ENCODE measurements at regions not wholly inside any gene's neighbourhood (a gene's known extent, or its start where the extent isn't known, plus 50 kb on each side); places are given as distances from the start of the nearest gene placed in this dataset.

- Histone ChIP-seq H3K27me3 (ENCODE audit: control insufficient read depth in 1 of 2, insufficient read depth in 2 of 2, low read length in 1 of 2) (no peaks in the 10 kb centered on the region), H3K4me3 (ENCODE audit: low read length in 2 of 2) (no peak overlapping the region), H3K27ac (ENCODE audit: low read depth in 1 of 2, low read length in 2 of 2) (no peak overlapping the region), H3K36me3 (ENCODE audit: control insufficient read depth in 1 of 2, insufficient read depth in 2 of 2, low read length in 1 of 2) (no peaks in the 10 kb centered on the region), H3K9me3 (ENCODE audit: control insufficient read depth, low read length) (no peaks in the 10 kb centered on the region), H3K4me1 (ENCODE audit: control insufficient read depth in 1 of 2, insufficient read depth in 2 of 2, low read length in 2 of 2) (no peaks in the 10 kb centered on the region)
- ATAC-seq (ENCODE audit: low FRiP score) (no peak), DNase-seq (no peak)
- 59 to 60% methylated on average over 7 of the region's 7 CpGs for WGBS, 2 donors
- intact Hi-C loops (cut with DNase I) = loop anchor here in 1 of 2 donors (1.0 kb wide), 1 partner anchor 11 kb away; no protein-coding TSS in a partner anchor
Measured at GRCh38 chr7:93011351-93012294, 106.2 kb downstream of the SAMD9 start.

- Histone ChIP-seq H3K4me3 (ENCODE audit: low read length in 2 of 2) (no peak overlapping the region), H3K27me3 (ENCODE audit: control insufficient read depth in 1 of 2, insufficient read depth in 2 of 2, low read length in 1 of 2) (no peaks in the 10 kb centered on the region), H3K4me1 (ENCODE audit: control insufficient read depth in 1 of 2, insufficient read depth in 2 of 2, low read length in 2 of 2) (no peaks in the 10 kb centered on the region), H3K27ac (ENCODE audit: low read depth in 1 of 2, low read length in 2 of 2) (no peak overlapping the region), H3K9me3 (ENCODE audit: control insufficient read depth, low read length) (no peaks in the 10 kb centered on the region), H3K36me3 (ENCODE audit: control insufficient read depth in 1 of 2, insufficient read depth in 2 of 2, low read length in 1 of 2) (no peaks in the 10 kb centered on the region)
- intact Hi-C loops (cut with DNase I) = loop anchor here in 1 of 2 donors (10.0 kb wide), 1 partner anchor 64 kb away; no protein-coding TSS in a partner anchor
- 73% methylated on average over 3 of the region's 3 CpGs for WGBS, 2 donors
- DNase-seq = no peak
- ATAC-seq (ENCODE audit: low FRiP score) = no peak
Measured at GRCh38 chr7:93008833-93009232, 108.9 kb downstream of the SAMD9 start.

GRCh38 chr7:93006480-93007095 lies 111.2 kb downstream of the SAMD9 start:
- Histone ChIP-seq H3K4me1 (ENCODE audit: control insufficient read depth in 1 of 2, insufficient read depth in 2 of 2, low read length in 2 of 2) (no peaks in the 10 kb centered on the region), H3K27me3 (ENCODE audit: control insufficient read depth in 1 of 2, insufficient read depth in 2 of 2, low read length in 1 of 2) (no peaks in the 10 kb centered on the region), H3K27ac (ENCODE audit: low read depth in 1 of 2, low read length in 2 of 2) (no peak overlapping the region), H3K9me3 (ENCODE audit: control insufficient read depth, low read length) (no peaks in the 10 kb centered on the region), H3K36me3 (ENCODE audit: control insufficient read depth in 1 of 2, insufficient read depth in 2 of 2, low read length in 1 of 2) (no peaks in the 10 kb centered on the region), H3K4me3 (ENCODE audit: low read length in 2 of 2) (no peak overlapping the region)
- WGBS, 2 donors = 66 to 77% methylated on average over 3 of the region's 3 CpGs
- ATAC-seq (ENCODE audit: low FRiP score) (no peak), DNase-seq (no peak)
- intact Hi-C loops (cut with DNase I) = loop anchor here in 1 of 2 donors (10.0 kb wide), 1 partner anchor 62 kb away; no protein-coding TSS in a partner anchor

GRCh38 chr7:93004906-93005305 lies 112.9 kb downstream of the SAMD9 start:
- 96 to 98% methylated on average over 2 of the region's 2 CpGs for WGBS, 2 donors
- Histone ChIP-seq H3K27ac (ENCODE audit: low read depth in 1 of 2, low read length in 2 of 2) (no peak overlapping the region), H3K4me3 (ENCODE audit: low read length in 2 of 2) (no peak overlapping the region), H3K27me3 (ENCODE audit: control insufficient read depth in 1 of 2, insufficient read depth in 2 of 2, low read length in 1 of 2) (no peaks in the 10 kb centered on the region), H3K36me3 (ENCODE audit: control insufficient read depth in 1 of 2, insufficient read depth in 2 of 2, low read length in 1 of 2) (no peaks in the 10 kb centered on the region), H3K9me3 (ENCODE audit: control insufficient read depth, low read length) (no peaks in the 10 kb centered on the region), H3K4me1 (ENCODE audit: control insufficient read depth in 1 of 2, insufficient read depth in 2 of 2, low read length in 2 of 2) (no peaks in the 10 kb centered on the region)
- ATAC-seq (ENCODE audit: low FRiP score) = no peak
- no peak for DNase-seq
- intact Hi-C loops (cut with DNase I) = loop anchor here in 1 of 2 donors (10.0 kb wide), 1 partner anchor 60 kb away; no protein-coding TSS in a partner anchor

DNA sequence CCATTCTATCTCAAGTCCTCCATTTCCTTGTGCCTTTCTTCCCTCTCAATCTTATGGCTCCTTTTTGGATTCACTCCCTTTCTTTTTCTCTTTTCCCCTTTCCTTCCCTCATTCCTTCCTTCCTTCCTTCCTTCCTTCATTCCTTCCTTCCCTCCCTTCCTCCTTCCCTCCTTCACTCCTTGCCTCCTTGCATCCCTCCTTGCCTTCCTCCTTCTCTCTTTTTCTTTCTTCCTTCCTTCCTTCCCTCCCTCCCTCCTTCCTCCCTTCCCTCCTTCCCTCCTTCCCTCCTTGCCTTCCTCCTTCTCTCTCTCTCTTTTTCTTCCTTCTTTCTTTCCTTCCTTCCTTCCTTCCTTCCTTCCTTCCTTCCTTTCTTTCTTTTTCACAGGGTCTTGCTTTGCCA lies 120.1 kb downstream of the SAMD9 start:
- no peak overlapping the region for H3K4me3 ChIP-seq (ENCODE audit: low read length in 2 of 2)
- H3K4me1 ChIP-seq (ENCODE audit: control insufficient read depth in 1 of 2, insufficient read depth in 2 of 2, low read length in 2 of 2) = no peaks in the 10 kb centered on the region
- H3K9me3 ChIP-seq (ENCODE audit: control insufficient read depth, low read length) = no peaks in the 10 kb centered on the region
- no peaks in the 10 kb centered on the region for H3K27me3 ChIP-seq (ENCODE audit: control insufficient read depth in 1 of 2, insufficient read depth in 2 of 2, low read length in 1 of 2)
- H3K36me3 ChIP-seq (ENCODE audit: control insufficient read depth in 1 of 2, insufficient read depth in 2 of 2, low read length in 1 of 2) = no peaks in the 10 kb centered on the region
- no peak overlapping the region for H3K27ac ChIP-seq (ENCODE audit: low read depth in 1 of 2, low read length in 2 of 2)
- DNase-seq (no peak), ATAC-seq (ENCODE audit: low FRiP score) (no peak)
- intact Hi-C loops (cut with DNase I) = no loop called here

DNA sequence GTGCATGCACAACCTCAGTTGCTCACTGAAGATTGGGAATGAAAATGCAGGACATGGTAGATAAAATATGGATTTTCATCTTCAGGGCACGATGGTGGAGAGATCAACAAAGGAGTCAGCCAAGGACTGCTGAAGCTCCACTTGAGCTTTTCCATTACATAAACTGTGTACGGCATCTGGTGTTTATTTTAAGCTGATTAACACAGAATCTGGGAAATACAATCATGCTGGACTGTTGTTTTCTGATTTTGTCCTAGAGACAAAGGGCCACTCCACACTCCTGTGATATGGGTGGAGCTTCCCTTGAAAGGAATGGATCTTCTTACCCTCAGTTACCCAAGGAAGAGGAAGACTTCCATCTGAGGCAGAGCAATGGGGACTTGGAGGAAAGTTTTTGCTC lies 120.6 kb downstream of the SAMD9 start:
- intact Hi-C loops (cut with DNase I) = no loop called here
- no peaks in the 10 kb centered on the region for H3K9me3 ChIP-seq (ENCODE audit: control insufficient read depth, low read length)
- no peak for ATAC-seq (ENCODE audit: low FRiP score)
- no peaks in the 10 kb centered on the region for H3K27me3 ChIP-seq (ENCODE audit: control insufficient read depth in 1 of 2, insufficient read depth in 2 of 2, low read length in 1 of 2)
- H3K4me1 ChIP-seq (ENCODE audit: control insufficient read depth in 1 of 2, insufficient read depth in 2 of 2, low read length in 2 of 2) = no peaks in the 10 kb centered on the region
- H3K36me3 ChIP-seq (ENCODE audit: control insufficient read depth in 1 of 2, insufficient read depth in 2 of 2, low read length in 1 of 2) = no peaks in the 10 kb centered on the region
- DNase-seq = no peak
- no peak overlapping the region for H3K4me3 ChIP-seq (ENCODE audit: low read length in 2 of 2)
- no peak overlapping the region for H3K27ac ChIP-seq (ENCODE audit: low read depth in 1 of 2, low read length in 2 of 2)
- 58 to 63% methylated on average over 2 of the region's 2 CpGs for WGBS, 2 donors

- Histone ChIP-seq H3K9me3 (ENCODE audit: control insufficient read depth, low read length) (no peaks in the 10 kb centered on the region), H3K36me3 (ENCODE audit: control insufficient read depth in 1 of 2, insufficient read depth in 2 of 2, low read length in 1 of 2) (no peaks in the 10 kb centered on the region), H3K4me1 (ENCODE audit: control insufficient read depth in 1 of 2, insufficient read depth in 2 of 2, low read length in 2 of 2) (no peaks in the 10 kb centered on the region), H3K4me3 (ENCODE audit: low read length in 2 of 2) (no peak overlapping the region), H3K27me3 (ENCODE audit: control insufficient read depth in 1 of 2, insufficient read depth in 2 of 2, low read length in 1 of 2) (no peaks in the 10 kb centered on the region), H3K27ac (ENCODE audit: low read depth in 1 of 2, low read length in 2 of 2) (no peak overlapping the region)
- intact Hi-C loops (cut with DNase I) = no loop called here
- ATAC-seq (ENCODE audit: low FRiP score) (no peak), DNase-seq (no peak)
- 65 to 74% methylated on average over 2 of the region's 2 CpGs for WGBS, 2 donors
Measured at GRCh38 chr7:92994901-92995300, 122.9 kb downstream of the SAMD9 start.

DNA sequence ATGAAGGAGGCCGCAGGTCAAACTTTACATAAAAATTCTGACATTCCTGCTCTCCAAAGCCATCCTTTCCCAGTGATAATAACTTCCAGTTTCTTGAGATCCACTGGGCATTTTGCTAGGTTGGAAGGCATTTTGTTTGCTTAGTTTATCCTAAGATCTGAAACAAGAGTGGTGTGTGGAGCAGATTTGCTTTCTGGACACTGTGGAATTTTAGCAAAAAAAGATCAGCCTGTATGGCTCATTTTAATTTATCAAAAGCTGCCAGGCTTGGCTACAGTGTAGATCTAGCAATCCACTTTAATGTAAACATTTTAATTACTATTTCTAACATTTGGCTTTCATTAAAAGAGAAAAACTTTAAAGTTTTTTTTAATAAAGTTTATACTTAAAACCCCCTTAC lies 124.8 kb downstream of the SAMD9 start:
- intact Hi-C loops (cut with DNase I) = no loop called here
- Histone ChIP-seq H3K27me3 (ENCODE audit: control insufficient read depth in 1 of 2, insufficient read depth in 2 of 2, low read length in 1 of 2) (no peaks in the 10 kb centered on the region), H3K36me3 (ENCODE audit: control insufficient read depth in 1 of 2, insufficient read depth in 2 of 2, low read length in 1 of 2) (no peaks in the 10 kb centered on the region), H3K9me3 (ENCODE audit: control insufficient read depth, low read length) (no peaks in the 10 kb centered on the region), H3K27ac (ENCODE audit: low read depth in 1 of 2, low read length in 2 of 2) (no peak overlapping the region), H3K4me3 (ENCODE audit: low read length in 2 of 2) (no peak overlapping the region), H3K4me1 (ENCODE audit: control insufficient read depth in 1 of 2, insufficient read depth in 2 of 2, low read length in 2 of 2) (no peaks in the 10 kb centered on the region)
- 53 to 75% methylated on average over 1 of the region's 1 CpG for WGBS, 2 donors
- no peak for ATAC-seq (ENCODE audit: low FRiP score)
- DNase-seq = no peak

GRCh38 chr7:92992483-92992882 lies 125.3 kb downstream of the SAMD9 start:
- Histone ChIP-seq H3K27ac (ENCODE audit: low read depth in 1 of 2, low read length in 2 of 2) (no peak overlapping the region), H3K9me3 (ENCODE audit: control insufficient read depth, low read length) (no peaks in the 10 kb centered on the region), H3K36me3 (ENCODE audit: control insufficient read depth in 1 of 2, insufficient read depth in 2 of 2, low read length in 1 of 2) (no peaks in the 10 kb centered on the region), H3K4me3 (ENCODE audit: low read length in 2 of 2) (no peak overlapping the region), H3K27me3 (ENCODE audit: control insufficient read depth in 1 of 2, insufficient read depth in 2 of 2, low read length in 1 of 2) (no peaks in the 10 kb centered on the region), H3K4me1 (ENCODE audit: control insufficient read depth in 1 of 2, insufficient read depth in 2 of 2, low read length in 2 of 2) (no peaks in the 10 kb centered on the region)
- no peak for DNase-seq
- no peak for ATAC-seq (ENCODE audit: low FRiP score)
- intact Hi-C loops (cut with DNase I) = no loop called here
- 35 to 42% methylated on average over 3 of the region's 3 CpGs for WGBS, 2 donors

Measured in aorta (tissue), 5 donors.